BLaER1 treated with 17β-estradiol and CSF1 and Interleukin-3, amounts not matched to agents 10 nM and 100 nM (cell line): ENCODE measurements at regions not wholly inside any gene's neighbourhood (a gene's known extent, or its start where the extent isn't known, plus 50 kb on each side); places are given as distances from the start of the nearest gene placed in this dataset.
A peak's percentile ranks its signal among the peaks of the same experiment; 100 is the strongest.

Source experiments
- H3K27ac ChIP-seq, 11 experiments: shearing (Covaris generic); formaldehyde crosslinking; 2 replicates each; pipeline ENCODE4 v1.8.1; 2022
- H3K27me3 ChIP-seq, 11 experiments: shearing (Covaris generic); formaldehyde crosslinking; 2 replicates each; pipeline ENCODE4 v1.8.1; 2022
- H3K36me3 ChIP-seq, 11 experiments: shearing (Covaris generic); formaldehyde crosslinking; 2 replicates each; pipeline ENCODE4 v1.8.1; 2022
- H3K4me1 ChIP-seq, 10 experiments: shearing (Covaris generic); formaldehyde crosslinking; 2 replicates each; pipeline ENCODE4 v1.8.1; 2022
- H3K4me2 ChIP-seq, 11 experiments: shearing (Covaris generic); formaldehyde crosslinking; 2 replicates each; pipeline ENCODE4 v1.8.1; 2022
- H3K4me3 ChIP-seq, 10 experiments: shearing (Covaris generic); formaldehyde crosslinking; 2 replicates each; pipeline ENCODE4 v1.8.1; 2022
- H3K9ac ChIP-seq, 11 experiments: shearing (Covaris generic); formaldehyde crosslinking; 2 replicates each; pipeline ENCODE4 v1.8.1; 2022
- H3K9me3 ChIP-seq, 11 experiments: shearing (Covaris generic); formaldehyde crosslinking; replicated peaks in 1 of 11; 2 replicates each; pipeline ENCODE4 v1.8.1; 2022
- H4K20me1 ChIP-seq, 11 experiments: shearing (Covaris generic); formaldehyde crosslinking; 2 replicates each; pipeline ENCODE4 v1.8.1; 2022
- Cebpa-rat ChIP-seq, 11 experiments: shearing (Covaris generic); IDR thresholded peaks; 2 replicates each; pipeline ENCODE4 v1.8.1; 2022

DNA sequence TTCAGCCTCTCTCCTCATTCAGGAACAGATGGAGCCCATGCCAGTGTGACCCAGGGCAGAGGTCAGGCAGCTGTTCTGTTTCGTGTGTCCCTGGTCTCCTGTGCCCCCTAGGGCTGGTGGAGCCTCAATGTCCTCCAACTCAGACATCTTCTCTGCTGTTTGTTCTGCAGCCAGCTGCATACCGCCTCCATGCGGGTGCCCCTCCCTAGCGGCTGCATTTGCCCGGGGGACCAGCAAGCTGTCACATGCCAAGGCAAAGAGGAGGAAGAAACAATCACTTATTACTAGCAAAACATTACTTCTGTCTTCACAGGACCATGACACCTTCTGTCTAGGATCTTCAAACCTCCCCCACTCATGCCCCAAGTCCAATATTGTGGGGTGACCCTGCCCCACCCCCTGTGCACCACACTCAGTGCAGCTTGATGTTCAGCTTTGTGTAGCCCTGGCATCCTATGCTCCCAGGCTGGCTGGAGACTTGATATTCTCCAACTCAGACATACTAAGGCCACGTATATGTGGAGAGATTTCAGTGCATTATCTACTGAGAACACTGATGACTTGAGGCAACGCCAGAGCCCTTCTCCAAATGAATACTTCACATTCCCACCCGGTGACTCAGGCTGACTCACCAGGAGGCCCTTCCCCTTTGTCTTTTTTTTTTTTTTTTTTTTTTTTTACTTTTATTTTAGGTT lies 188.9 kb downstream of the SKIDA1 start:
- Histone ChIP-seq H3K4me2 (no peak overlapping the region; a peak in 2 of 22 replicates), H3K9me3 (no peaks in the 10 kb centered on the region), H3K36me3 (no peaks in the 10 kb centered on the region), H3K4me3 (no peak overlapping the region), H4K20me1 (no peaks in the 10 kb centered on the region), H3K4me1 (peaks cover 0 to 7% (median 0%) of the 10 kb centered on the region in 10 experiments; a peak in 1 of 20 replicates), H3K27ac (no peak overlapping the region), H3K9ac (no peak overlapping the region), H3K27me3 (no peaks in the 10 kb centered on the region)
- no peak for TF ChIP-seq Cebpa-rat (IDR thresholded peaks at IDR 0.05)

- TF ChIP-seq Cebpa-rat (IDR thresholded peaks at IDR 0.05) = no peak
- peaks cover 0 to 7% (median 0%) of the 10 kb centered on the region in 10 experiments; a peak in 1 of 20 replicates for H3K4me1 ChIP-seq
- H3K9me3 ChIP-seq = no peaks in the 10 kb centered on the region
- no peak overlapping the region for H3K9ac ChIP-seq
- H4K20me1 ChIP-seq = no peaks in the 10 kb centered on the region
- no peaks in the 10 kb centered on the region for H3K36me3 ChIP-seq
- no peak overlapping the region for H3K4me3 ChIP-seq
- H3K4me2 ChIP-seq = no peak overlapping the region
- H3K27ac ChIP-seq = no peak overlapping the region
- no peaks in the 10 kb centered on the region for H3K27me3 ChIP-seq
Observed at GRCh38 chr10:21334891-21335696, 190.4 kb downstream of the SKIDA1 start.

GRCh38 chr10:21330628-21331020 lies 194.9 kb downstream of the SKIDA1 start:
- no peak overlapping the region for H3K27ac ChIP-seq
- no peaks in the 10 kb centered on the region for H3K4me1 ChIP-seq
- H3K9ac ChIP-seq = no peak overlapping the region
- H3K4me3 ChIP-seq = no peak overlapping the region
- H3K27me3 ChIP-seq = no peaks in the 10 kb centered on the region
- H3K4me2 ChIP-seq = no peak overlapping the region
- TF ChIP-seq Cebpa-rat (IDR thresholded peaks at IDR 0.05) = no peak
- no peaks in the 10 kb centered on the region for H3K9me3 ChIP-seq
- no peaks in the 10 kb centered on the region for H3K36me3 ChIP-seq
- H4K20me1 ChIP-seq = no peaks in the 10 kb centered on the region

GRCh38 chr10:21329995-21330627 lies 195.4 kb downstream of the SKIDA1 start:
- no peaks in the 10 kb centered on the region for H3K36me3 ChIP-seq
- H3K27me3 ChIP-seq = no peaks in the 10 kb centered on the region
- H3K4me3 ChIP-seq = no peak overlapping the region
- H3K4me2 ChIP-seq = no peak overlapping the region
- H3K9ac ChIP-seq = no peak overlapping the region
- no peak overlapping the region for H3K27ac ChIP-seq
- TF ChIP-seq Cebpa-rat (IDR thresholded peaks at IDR 0.05) = no peak
- H3K9me3 ChIP-seq = no peaks in the 10 kb centered on the region
- H3K4me1 ChIP-seq = no peaks in the 10 kb centered on the region
- no peaks in the 10 kb centered on the region for H4K20me1 ChIP-seq

DNA sequence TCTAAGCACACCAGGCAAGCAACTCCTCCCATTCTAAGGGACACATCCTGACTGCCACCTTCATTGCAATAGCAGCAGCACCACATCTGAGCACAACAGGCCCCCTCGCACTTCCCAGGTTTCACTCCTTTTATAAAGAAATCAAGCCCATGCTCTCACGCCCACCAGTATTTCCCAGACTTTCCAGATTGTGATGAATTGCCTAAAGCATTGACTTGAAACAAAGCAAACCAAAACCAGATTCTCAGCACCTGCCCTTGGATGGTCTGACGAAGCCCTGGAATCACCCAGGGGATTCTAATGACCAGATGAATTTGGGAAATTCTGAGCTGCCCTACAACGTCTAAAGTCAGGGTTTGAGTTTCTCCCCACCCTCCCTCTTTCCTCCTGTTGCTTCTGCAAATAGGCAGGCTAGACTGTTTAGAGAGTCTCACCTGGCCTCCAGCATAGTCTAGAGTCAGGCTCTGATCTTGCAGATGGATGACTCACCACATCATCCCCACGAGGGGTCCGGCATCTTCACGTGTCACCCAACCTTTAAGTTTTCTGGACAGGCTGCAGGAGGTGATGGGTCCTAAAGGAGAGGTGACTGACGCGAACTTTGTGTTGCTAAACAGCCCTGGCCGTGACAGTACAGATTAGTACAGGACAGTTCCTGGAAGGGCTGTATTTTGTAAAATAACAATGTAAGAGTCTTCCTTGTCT lies 198.0 kb downstream of the SKIDA1 start:
- Histone ChIP-seq H3K4me1 (no peaks in the 10 kb centered on the region), H4K20me1 (no peaks in the 10 kb centered on the region), H3K9me3 (no peaks in the 10 kb centered on the region), H3K4me2 (no peak overlapping the region), H3K36me3 (no peaks in the 10 kb centered on the region), H3K27ac (no peak overlapping the region), H3K9ac (no peak overlapping the region), H3K4me3 (no peak overlapping the region), H3K27me3 (no peaks in the 10 kb centered on the region)
- TF ChIP-seq Cebpa-rat (IDR thresholded peaks at IDR 0.05) = no peak

DNA sequence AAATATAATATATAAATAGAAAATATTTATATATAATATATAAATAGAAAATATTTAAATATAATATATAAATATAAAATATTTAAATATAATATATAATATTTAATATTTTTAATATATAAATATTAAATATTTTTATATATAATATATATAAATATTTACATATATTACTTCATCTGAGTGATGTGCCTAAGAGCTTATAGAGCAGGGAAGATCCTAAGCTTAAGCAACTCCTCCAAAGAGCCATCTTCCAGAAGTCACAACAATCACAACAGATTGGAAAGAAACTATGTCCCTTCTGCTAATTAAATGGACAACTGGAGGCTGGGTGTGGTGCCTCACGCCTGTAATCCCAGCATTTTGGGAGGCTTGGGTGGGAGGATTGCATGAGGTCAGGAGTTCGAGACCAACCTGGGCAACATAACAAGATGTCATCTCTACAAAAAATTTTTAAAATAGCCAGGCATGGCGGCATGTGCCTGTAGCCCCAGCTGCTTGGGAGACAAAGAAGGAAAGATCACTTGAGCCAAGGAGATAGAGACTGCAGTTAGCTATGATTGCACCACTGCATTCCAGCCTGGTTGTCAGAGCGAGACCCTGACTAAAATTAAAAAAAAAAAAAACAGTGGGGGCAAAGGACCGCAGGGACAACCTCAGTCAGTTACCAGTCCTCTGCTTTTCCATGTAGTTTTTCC lies 198.7 kb downstream of the SKIDA1 start:
- Histone ChIP-seq H3K36me3 (no peaks in the 10 kb centered on the region), H3K4me1 (no peaks in the 10 kb centered on the region), H4K20me1 (no peaks in the 10 kb centered on the region), H3K4me3 (no peak overlapping the region), H3K4me2 (no peak overlapping the region), H3K9me3 (peaks cover 0 to 2% (median under 1%) of the 10 kb centered on the region in 11 experiments; a peak in 6 of 22 replicates), H3K9ac (no peak overlapping the region), H3K27ac (no peak overlapping the region), H3K27me3 (no peaks in the 10 kb centered on the region)
- no peak for TF ChIP-seq Cebpa-rat (IDR thresholded peaks at IDR 0.05)

DNA sequence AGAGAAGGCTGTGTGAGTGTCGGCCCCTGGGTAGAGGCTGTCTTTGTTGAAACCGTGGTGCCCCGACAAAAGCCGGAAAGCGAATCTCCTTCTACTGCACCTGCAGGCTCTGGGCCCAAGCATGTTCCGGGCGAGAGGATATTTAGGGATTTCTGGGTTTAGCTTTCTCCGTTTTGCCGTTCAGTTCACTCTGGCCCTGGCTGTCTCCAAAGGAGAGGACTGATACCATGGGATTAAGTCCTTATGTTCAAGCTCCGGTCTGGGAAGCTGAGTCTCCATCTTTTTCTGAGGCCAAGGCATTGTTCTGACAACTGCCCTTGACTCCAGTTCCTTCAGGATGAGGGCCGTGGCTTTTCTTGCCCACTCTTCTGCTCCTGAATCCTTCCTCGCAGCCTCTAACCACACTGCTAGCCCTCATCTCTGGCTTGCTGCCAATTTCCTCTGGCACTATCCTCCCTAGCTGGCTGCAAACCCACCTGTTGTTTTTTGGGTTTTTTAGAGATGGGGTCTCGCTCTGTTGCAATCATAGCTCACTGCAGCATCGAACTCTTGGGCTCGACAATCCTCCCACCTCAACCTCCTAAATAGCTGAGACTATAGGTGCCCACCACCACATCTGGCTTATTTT lies 206.8 kb downstream of the SKIDA1 start:
- no peak overlapping the region for H3K9ac ChIP-seq
- H3K4me1 ChIP-seq = peaks cover 0 to 6% (median 0%) of the 10 kb centered on the region in 10 experiments; a peak in 2 of 20 replicates
- H3K4me3 ChIP-seq = no peak overlapping the region
- no peaks in the 10 kb centered on the region for H3K27me3 ChIP-seq
- peaks cover 0 to 14% (median 6%) of the 10 kb centered on the region in 11 experiments; a peak in 11 of 22 replicates for H3K9me3 ChIP-seq
- H3K36me3 ChIP-seq = no peaks in the 10 kb centered on the region
- H4K20me1 ChIP-seq = no peaks in the 10 kb centered on the region
- 0 out of 22 replicates have a peak overlapping the region, but pooled peaks of 1 of the 11 experiments have one; percentile 10 for H3K4me2 ChIP-seq
- no peak overlapping the region for H3K27ac ChIP-seq
- TF ChIP-seq Cebpa-rat (IDR thresholded peaks at IDR 0.05) = no peak

DNA sequence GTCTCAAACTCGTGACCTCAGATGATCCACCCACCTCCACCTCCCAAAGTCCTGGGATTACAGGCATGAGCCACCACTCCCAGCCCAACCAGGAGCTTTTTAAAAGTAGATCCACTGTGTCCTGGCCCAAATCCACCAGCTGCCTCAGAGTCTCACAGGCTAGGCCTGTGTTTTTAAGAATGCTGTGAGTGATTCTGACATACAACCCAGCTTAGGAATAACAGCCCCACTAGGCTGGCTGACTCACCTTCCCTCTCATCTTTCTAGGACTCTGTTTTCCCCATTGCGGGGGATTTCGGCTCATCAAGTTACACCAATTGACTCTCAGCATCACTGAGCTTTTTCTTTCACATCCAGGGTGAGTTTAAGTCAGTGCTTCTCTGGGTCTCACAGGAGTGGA lies 207.6 kb downstream of the SKIDA1 start:
- Histone ChIP-seq H3K4me3 (no peak overlapping the region), H3K27ac (no peak overlapping the region), H4K20me1 (no peaks in the 10 kb centered on the region), H3K27me3 (no peaks in the 10 kb centered on the region), H3K36me3 (no peaks in the 10 kb centered on the region), H3K4me1 (peaks cover 0 to 6% (median 0%) of the 10 kb centered on the region in 10 experiments; a peak in 2 of 20 replicates), H3K9ac (no peak overlapping the region), H3K9me3 (peaks cover 0 to 14% (median 6%) of the 10 kb centered on the region in 11 experiments; a peak in 11 of 22 replicates), H3K4me2 (no peak overlapping the region)
- no peak for TF ChIP-seq Cebpa-rat (IDR thresholded peaks at IDR 0.05)
